Muscle layer of colon (tissue), 2 donors: ENCODE measurements at regions not wholly inside any gene's neighbourhood (a gene's known extent, or its start where the extent isn't known, plus 50 kb on each side); places are given as distances from the start of the nearest gene placed in this dataset.

ENCODE experiments used
- H3K27ac ChIP-seq: one replicate; pipeline ENCODE4 v1.7.0; 2013; ENCODE audit warnings: low read depth, mild to moderate bottlenecking, low read length, moderate library complexity
- H3K27me3 ChIP-seq, 2 donors: one replicate each; pipeline ENCODE4 v1.7.0; 2013; ENCODE audit warnings: low read length in 2 of 2, mild to moderate bottlenecking in 2 of 2; ENCODE audit not compliant: insufficient read depth in 2 of 2, control insufficient read depth in 1 of 2
- H3K36me3 ChIP-seq: one replicate; pipeline ENCODE4 v1.7.0; 2013; ENCODE audit warnings: mild to moderate bottlenecking, low read length; ENCODE audit not compliant: insufficient read depth
- H3K4me1 ChIP-seq: one replicate; pipeline ENCODE4 v1.7.0; 2013; ENCODE audit warnings: mild to moderate bottlenecking, low read length; ENCODE audit not compliant: insufficient read depth
- H3K4me3 ChIP-seq, 2 donors: one replicate each; pipeline ENCODE4 v1.7.0; 2013; ENCODE audit warnings: low read length in 2 of 2, low read depth in 1 of 2, mild to moderate bottlenecking in 1 of 2, moderate library complexity in 1 of 2
- H3K9ac ChIP-seq: one replicate; pipeline ENCODE4 v1.7.0; 2013; ENCODE audit warnings: low read length
- H3K9me3 ChIP-seq: one replicate; pipeline ENCODE4 v1.7.0; 2013; ENCODE audit warnings: mild to moderate bottlenecking, low read length
- donor health status: abdominal sarcoma.
- donor health status: Adenocarcinoma of cecum.

GRCh38 chr2:41886145-41886664 is 161.6 kb upstream of the PKDCC start:
- no peaks in the 10 kb centered on the region for H3K4me1 ChIP-seq
- no peaks in the 10 kb centered on the region for H3K27me3 ChIP-seq
- no peaks in the 10 kb centered on the region for H3K9me3 ChIP-seq
- H3K9ac ChIP-seq, result no peak overlapping the region
- no peak overlapping the region for H3K4me3 ChIP-seq
- no peak overlapping the region for H3K27ac ChIP-seq
- H3K36me3 ChIP-seq, result no peaks in the 10 kb centered on the region

GRCh38 chr2:41886757-41887156 is 161.1 kb upstream of the PKDCC start:
- H3K27me3 ChIP-seq, result no peaks in the 10 kb centered on the region

GRCh38 chr2:41890341-41890740 is 157.5 kb upstream of the PKDCC start:
- H3K9ac ChIP-seq, result no peak overlapping the region
- H3K27me3 ChIP-seq, result no peaks in the 10 kb centered on the region
- H3K4me1 ChIP-seq, result peaks cover 5% of the 10 kb centered on the region
- H3K9me3 ChIP-seq, result no peaks in the 10 kb centered on the region
- H3K36me3 ChIP-seq, result no peaks in the 10 kb centered on the region
- no peak overlapping the region for H3K4me3 ChIP-seq
- H3K27ac ChIP-seq, result no peak overlapping the region

More at GRCh38 chr2:41886757-41887156, 161.1 kb upstream of the PKDCC start:
- no peaks in the 10 kb centered on the region for H3K9me3 ChIP-seq
- no peak overlapping the region for H3K9ac ChIP-seq
- no peak overlapping the region for H3K4me3 ChIP-seq
- H3K4me1 ChIP-seq, result no peaks in the 10 kb centered on the region
- no peak overlapping the region for H3K27ac ChIP-seq
- no peaks in the 10 kb centered on the region for H3K36me3 ChIP-seq

GRCh38 chr2:41892476-41892875 is 155.3 kb upstream of the PKDCC start:
- Histone ChIP-seq H3K4me1 (peaks cover 15% of the 10 kb centered on the region), H3K9me3 (no peaks in the 10 kb centered on the region), H3K27ac (no peak overlapping the region), H3K4me3 (no peak overlapping the region), H3K9ac (no peak overlapping the region), H3K27me3 (no peaks in the 10 kb centered on the region), H3K36me3 (no peaks in the 10 kb centered on the region)

- no peak overlapping the region for H3K4me3 ChIP-seq
- no peaks in the 10 kb centered on the region for H3K9me3 ChIP-seq
- H3K9ac ChIP-seq, result no peak overlapping the region
- no peak overlapping the region for H3K27ac ChIP-seq
- peaks cover 15% of the 10 kb centered on the region for H3K4me1 ChIP-seq
- no peaks in the 10 kb centered on the region for H3K27me3 ChIP-seq
- no peaks in the 10 kb centered on the region for H3K36me3 ChIP-seq
Observed at GRCh38 chr2:41894563-41895333, 153.1 kb upstream of the PKDCC start.

- Histone ChIP-seq H3K4me3 (no peak overlapping the region), H3K9ac (no peak overlapping the region), H3K4me1 (peaks cover 15% of the 10 kb centered on the region), H3K27me3 (no peaks in the 10 kb centered on the region), H3K27ac (no peak overlapping the region), H3K9me3 (no peaks in the 10 kb centered on the region), H3K36me3 (no peaks in the 10 kb centered on the region)
Observed at GRCh38 chr2:41895334-41895664, 152.5 kb upstream of the PKDCC start.

- Histone ChIP-seq H3K4me1 (peaks cover 15% of the 10 kb centered on the region), H3K4me3 (no peak overlapping the region), H3K9ac (no peak overlapping the region), H3K27me3 (no peaks in the 10 kb centered on the region), H3K9me3 (no peaks in the 10 kb centered on the region), H3K36me3 (no peaks in the 10 kb centered on the region), H3K27ac (no peak overlapping the region)
Observed at GRCh38 chr2:41896186-41896846, 151.5 kb upstream of the PKDCC start.

GRCh38 chr2:41899189-41899588 is 148.6 kb upstream of the PKDCC start:
- peaks cover 15% of the 10 kb centered on the region for H3K4me1 ChIP-seq
- no peak overlapping the region for H3K27ac ChIP-seq
- no peak overlapping the region for H3K9ac ChIP-seq
- no peaks in the 10 kb centered on the region for H3K36me3 ChIP-seq
- no peaks in the 10 kb centered on the region for H3K27me3 ChIP-seq
- no peak overlapping the region for H3K4me3 ChIP-seq
- H3K9me3 ChIP-seq, result no peaks in the 10 kb centered on the region

GRCh38 chr2:41900101-41900577 is 147.7 kb upstream of the PKDCC start:
- Histone ChIP-seq H3K9ac (no peak overlapping the region), H3K27ac (no peak overlapping the region), H3K9me3 (no peaks in the 10 kb centered on the region), H3K36me3 (no peaks in the 10 kb centered on the region), H3K4me3 (no peak overlapping the region), H3K27me3 (no peaks in the 10 kb centered on the region), H3K4me1 (peaks cover 12% of the 10 kb centered on the region)

GRCh38 chr2:41902897-41903296 is 144.9 kb upstream of the PKDCC start:
- no peaks in the 10 kb centered on the region for H3K4me1 ChIP-seq
- no peaks in the 10 kb centered on the region for H3K9me3 ChIP-seq
- H3K27me3 ChIP-seq, result no peaks in the 10 kb centered on the region
- H3K9ac ChIP-seq, result no peak overlapping the region
- H3K4me3 ChIP-seq, result no peak overlapping the region
- no peaks in the 10 kb centered on the region for H3K36me3 ChIP-seq
- no peak overlapping the region for H3K27ac ChIP-seq

- Histone ChIP-seq H3K27ac (no peak overlapping the region), H3K36me3 (no peaks in the 10 kb centered on the region), H3K9me3 (no peaks in the 10 kb centered on the region), H3K4me3 (no peak overlapping the region), H3K4me1 (no peaks in the 10 kb centered on the region), H3K27me3 (no peaks in the 10 kb centered on the region), H3K9ac (no peak overlapping the region)
Observed at GRCh38 chr2:41903474-41904135, 144.2 kb upstream of the PKDCC start.
